MCF 10A (cell line): ENCODE measurements at regions not wholly inside any gene's neighbourhood (a gene's known extent, or its start where the extent isn't known, plus 50 kb on each side); places are given as distances from the start of the nearest gene placed in this dataset.

ENCODE experiments used
- BruUV-seq: library from RNA; stranded (reverse); fragments of 400-500 nt; replicated peaks from 2 replicates; lab custom pipeline; 2021; lab: Mats Ljungman, UMichigan
- CTCF ChIA-PET: fragments of 300-600 bp; sonication (Branson Sonifier 250); formaldehyde crosslinking; extraction: SDS; loops from one replicate; lab custom pipeline; 2021; ENCODE audit warnings: antibody characterized with exemption, inconsistent platforms; lab: Yijun Ruan, JAX
- POLR2A ChIA-PET: fragments of 300-600, 350-650 bp; sonication (Branson Sonifier 250); formaldehyde crosslinking; extraction: SDS; loops from one replicate; lab custom pipeline; 2020; ENCODE audit warnings: antibody characterized with exemption, inconsistent platforms; lab: Yijun Ruan, JAX
- DNase-seq: peaks from one replicate; pipeline ENCODE4 v3.0.0-alpha.2; 2018; ENCODE audit not compliant: unreplicated experiment
- H3K27ac Mint-ChIP-seq: one replicate; pipeline ENCODE4 v1.8.0; 2022; ENCODE audit warnings: mild to moderate bottlenecking, low read depth, mixed read lengths; ENCODE audit not compliant: unreplicated experiment
- H3K27me3 Mint-ChIP-seq: one replicate; pipeline ENCODE4 v1.8.0; 2022; ENCODE audit warnings: mixed read lengths; ENCODE audit not compliant: insufficient read depth, unreplicated experiment
- H3K36me3 Mint-ChIP-seq: one replicate; pipeline ENCODE4 v1.8.0; 2022; ENCODE audit warnings: mild to moderate bottlenecking, moderate library complexity, mixed read lengths; ENCODE audit not compliant: insufficient read depth, unreplicated experiment
- H3K4me1 Mint-ChIP-seq: one replicate; pipeline ENCODE4 v1.8.0; 2022; ENCODE audit warnings: mixed read lengths; ENCODE audit not compliant: insufficient read depth, unreplicated experiment
- H3K4me3 Mint-ChIP-seq: one replicate; pipeline ENCODE4 v1.8.0; 2022; ENCODE audit warnings: mild to moderate bottlenecking, moderate library complexity, mixed read lengths; ENCODE audit not compliant: unreplicated experiment
- H3K9me3 Mint-ChIP-seq: one replicate; pipeline ENCODE4 v1.8.0; 2022; ENCODE audit warnings: mixed read lengths; ENCODE audit not compliant: unreplicated experiment
- intact Hi-C: fragments of 100-400 bp; cut with micrococcal nuclease; formaldehyde crosslinking; loops from 2 replicates; pipeline ENCODE4 v1.14.1; 2022
- TF ChIP-seq, protein P1 (sequence below): fragments of 200-600 bp; IDR thresholded peaks from one replicate; pipeline ENCODE4 v1.8.0; 2022; ENCODE audit warnings: antibody characterized with exemption, mild to moderate bottlenecking; ENCODE audit not compliant: unreplicated experiment

DNA sequence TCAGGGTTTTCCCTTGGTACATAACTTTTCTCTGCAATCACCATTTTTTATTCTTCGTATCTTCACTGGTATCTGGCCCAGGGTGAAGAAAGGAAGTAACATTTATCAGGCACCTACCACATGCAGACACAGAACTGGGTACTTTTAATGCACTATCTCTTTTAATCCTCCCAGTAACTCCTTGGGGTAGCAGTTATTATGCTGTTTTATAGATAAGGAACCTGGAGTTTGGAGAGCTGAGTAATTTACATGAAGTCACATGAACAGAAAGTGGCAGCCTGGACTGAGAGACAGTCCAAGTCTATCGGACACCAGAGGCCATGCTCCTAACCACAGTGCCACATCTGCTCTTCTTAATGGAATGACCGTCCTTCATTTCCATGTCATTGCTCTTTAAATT lies 117.1 kb upstream of the PODXL start:
- no peak overlapping the region for H3K27ac Mint-ChIP-seq
- H3K4me3 Mint-ChIP-seq = no peak overlapping the region
- ChIA-PET CTCF (interaction anchor here (0.6 kb wide), 1 partner anchor 14 kb away, joined by 3 read pairs; no protein-coding TSS in a partner anchor), POLR2A (no interaction called here)
- no peaks in the 10 kb centered on the region for H3K36me3 Mint-ChIP-seq
- no TSS peak for BruUV-seq
- H3K4me1 Mint-ChIP-seq = no peaks in the 10 kb centered on the region
- no peaks in the 10 kb centered on the region for H3K9me3 Mint-ChIP-seq
- intact Hi-C loops = no loop called here
- TF ChIP-seq, protein P1, sequence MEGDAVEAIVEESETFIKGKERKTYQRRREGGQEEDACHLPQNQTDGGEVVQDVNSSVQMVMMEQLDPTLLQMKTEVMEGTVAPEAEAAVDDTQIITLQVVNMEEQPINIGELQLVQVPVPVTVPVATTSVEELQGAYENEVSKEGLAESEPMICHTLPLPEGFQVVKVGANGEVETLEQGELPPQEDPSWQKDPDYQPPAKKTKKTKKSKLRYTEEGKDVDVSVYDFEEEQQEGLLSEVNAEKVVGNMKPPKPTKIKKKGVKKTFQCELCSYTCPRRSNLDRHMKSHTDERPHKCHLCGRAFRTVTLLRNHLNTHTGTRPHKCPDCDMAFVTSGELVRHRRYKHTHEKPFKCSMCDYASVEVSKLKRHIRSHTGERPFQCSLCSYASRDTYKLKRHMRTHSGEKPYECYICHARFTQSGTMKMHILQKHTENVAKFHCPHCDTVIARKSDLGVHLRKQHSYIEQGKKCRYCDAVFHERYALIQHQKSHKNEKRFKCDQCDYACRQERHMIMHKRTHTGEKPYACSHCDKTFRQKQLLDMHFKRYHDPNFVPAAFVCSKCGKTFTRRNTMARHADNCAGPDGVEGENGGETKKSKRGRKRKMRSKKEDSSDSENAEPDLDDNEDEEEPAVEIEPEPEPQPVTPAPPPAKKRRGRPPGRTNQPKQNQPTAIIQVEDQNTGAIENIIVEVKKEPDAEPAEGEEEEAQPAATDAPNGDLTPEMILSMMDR = no peak
- no peak for DNase-seq
- H3K27me3 Mint-ChIP-seq = peaks cover 80% of the 10 kb centered on the region

DNA sequence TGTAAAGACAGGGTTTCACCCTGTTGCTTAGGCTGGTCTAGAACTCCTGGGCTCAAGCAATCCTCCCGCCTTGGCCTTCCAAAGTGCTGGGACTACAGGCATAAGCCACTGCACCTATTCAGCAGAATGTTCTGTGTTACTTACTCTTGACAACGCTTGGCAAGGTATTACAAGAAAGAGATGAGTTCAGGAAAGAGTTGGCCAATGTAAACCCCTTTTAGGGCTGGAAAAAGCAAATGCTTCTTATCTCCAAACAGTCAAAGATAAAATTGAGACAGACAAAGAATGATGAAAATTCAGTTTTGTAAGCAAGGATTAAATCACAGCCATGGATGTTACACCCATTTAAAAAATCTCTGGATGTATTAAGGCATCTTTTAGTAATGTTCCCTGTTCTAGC lies 114.0 kb upstream of the PODXL start:
- CTCF ChIA-PET = interaction anchor here (0.6 to 2.3 kb wide), 2 partner anchors 15 to 83 kb away, joined by 4 to 11 read pairs; no protein-coding TSS in a partner anchor
- Mint-ChIP-seq H3K27me3 (peaks cover 83% of the 10 kb centered on the region), H3K9me3 (no peaks in the 10 kb centered on the region), H3K4me1 (no peaks in the 10 kb centered on the region), H3K36me3 (no peaks in the 10 kb centered on the region), H3K4me3 (no peak overlapping the region), H3K27ac (no peak overlapping the region)
- POLR2A ChIA-PET = no interaction called here
- no peak for DNase-seq
- intact Hi-C loops = no loop called here
- BruUV-seq = no TSS peak
- TF ChIP-seq, protein P1 = no peak

DNA sequence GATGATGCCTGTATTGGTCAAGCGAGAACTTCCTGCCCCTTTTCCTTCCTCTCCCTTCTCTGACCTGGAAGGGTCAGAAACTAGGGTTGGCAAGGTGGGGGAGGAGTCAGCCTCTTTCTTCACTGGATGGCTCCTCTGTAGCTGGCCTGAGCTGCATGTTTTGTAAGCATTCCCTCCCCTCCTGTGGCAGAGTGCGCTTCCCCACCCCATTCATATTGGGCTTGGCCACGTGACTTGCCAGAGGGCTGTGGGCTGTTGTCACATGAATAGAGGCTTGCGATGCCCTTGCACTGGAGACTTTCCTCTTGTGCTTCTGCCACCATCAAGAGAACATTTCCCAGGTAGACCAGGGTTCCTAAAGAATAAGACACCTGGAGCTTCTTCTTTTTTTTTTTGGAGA lies 111.3 kb upstream of the PODXL start:
- intact Hi-C loops = no loop called here
- TF ChIP-seq, protein P1 = no peak
- H3K4me1 Mint-ChIP-seq = no peaks in the 10 kb centered on the region
- ChIA-PET POLR2A (no interaction called here), CTCF (interaction anchor here (1.2 to 1.8 kb wide), 2 partner anchors 13 to 161 kb away, joined by 4 to 10 read pairs; no protein-coding TSS in a partner anchor)
- no peak overlapping the region for H3K4me3 Mint-ChIP-seq
- no peak for DNase-seq
- no peaks in the 10 kb centered on the region for H3K9me3 Mint-ChIP-seq
- no peak overlapping the region for H3K27ac Mint-ChIP-seq
- BruUV-seq = no TSS peak
- H3K27me3 Mint-ChIP-seq = peaks cover 70% of the 10 kb centered on the region
- H3K36me3 Mint-ChIP-seq = no peaks in the 10 kb centered on the region

DNA sequence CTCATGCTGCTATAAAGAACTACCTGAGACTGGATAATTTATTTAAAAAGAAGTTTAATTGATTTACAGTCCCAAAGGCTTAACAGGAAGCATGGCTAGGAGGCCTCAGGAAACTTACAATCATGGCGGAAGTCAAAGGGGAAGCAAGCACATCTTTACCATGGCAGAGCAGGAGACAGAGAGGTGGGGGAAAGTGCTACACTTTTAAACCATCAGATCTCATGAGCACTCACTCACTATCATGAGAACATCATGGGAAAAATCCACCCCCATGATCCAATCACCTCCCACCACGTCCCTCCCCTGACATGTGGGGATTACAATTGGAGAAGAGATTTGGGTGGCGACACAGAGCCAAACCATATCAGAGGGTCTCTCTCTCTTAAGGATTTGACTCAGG lies 108.6 kb upstream of the PODXL start:
- Mint-ChIP-seq H3K36me3 (no peaks in the 10 kb centered on the region), H3K27me3 (peaks cover 60% of the 10 kb centered on the region), H3K4me1 (no peaks in the 10 kb centered on the region), H3K4me3 (no peak overlapping the region), H3K27ac (no peak overlapping the region), H3K9me3 (no peaks in the 10 kb centered on the region)
- TF ChIP-seq, protein P1 = no peak
- ChIA-PET CTCF (interaction anchor here (0.5 to 1.5 kb wide), 4 partner anchors 10 to 356 kb away, joined by 3 to 5 read pairs (median 4); no protein-coding TSS in a partner anchor), POLR2A (no interaction called here)
- DNase-seq = no peak
- no TSS peak for BruUV-seq
- intact Hi-C loops = no loop called here
